GM21390 (cell line): ENCODE measurements at regions not wholly inside any gene's neighbourhood (a gene's known extent, or its start where the extent isn't known, plus 50 kb on each side); places are given as distances from the start of the nearest gene placed in this dataset.

Source experiments
- ATAC-seq: cut with Tn5 transposase; IDR thresholded peaks from one replicate; pipeline ENCODE4 v1.9.1; 2021; ENCODE audit not compliant: unreplicated experiment

DNA sequence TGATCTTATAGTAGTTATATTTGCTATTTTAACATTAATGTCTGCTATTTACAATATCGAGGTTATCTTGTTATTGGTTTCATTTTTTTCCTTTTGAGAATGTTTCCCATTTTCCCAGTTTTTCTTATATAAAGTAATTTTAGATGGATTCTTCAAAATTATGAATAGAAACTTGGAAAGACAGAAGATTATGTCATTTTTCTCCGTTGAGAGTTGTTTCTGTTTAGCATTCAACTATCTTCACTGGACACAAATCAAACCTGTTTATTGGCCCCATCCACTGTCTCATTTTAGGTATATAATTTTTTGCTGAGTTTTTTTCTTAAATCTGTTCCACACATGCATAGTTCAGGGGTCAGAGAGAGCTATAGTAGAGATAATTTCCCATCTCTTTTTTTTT is 1430.9 kb upstream of the MIR17HG start:
- ATAC-seq, result no peak

GRCh38 chr13:89920461-89920860 is 1427.0 kb upstream of the MIR17HG start:
- no peak for ATAC-seq

GRCh38 chr13:89923052-89923451 is 1424.4 kb upstream of the MIR17HG start:
- ATAC-seq, result no peak

DNA sequence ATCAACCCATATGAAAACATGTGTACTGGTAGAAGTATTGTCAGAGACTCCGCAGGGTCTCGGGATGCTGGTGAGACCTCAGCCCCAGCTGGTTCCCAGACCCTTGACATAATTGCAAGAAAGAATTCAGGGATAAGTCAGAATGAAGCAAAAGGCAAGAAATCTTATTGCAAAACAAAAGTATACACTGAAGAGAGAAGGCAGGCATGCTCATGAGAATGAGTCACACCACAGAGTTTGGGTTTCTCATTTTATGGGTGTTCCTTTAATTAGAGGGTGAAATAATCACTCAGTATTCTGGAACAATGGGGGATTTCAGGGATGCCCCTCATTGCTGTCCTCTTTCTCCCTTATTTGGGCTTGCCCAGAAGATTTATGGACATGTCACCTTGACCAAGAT is 1423.8 kb upstream of the MIR17HG start:
- ATAC-seq, result no peak

GRCh38 chr13:89925107-89925506 is 1422.4 kb upstream of the MIR17HG start:
- no peak for ATAC-seq

- no peak for ATAC-seq
Measured at GRCh38 chr13:89930861-89931260, 1416.6 kb upstream of the MIR17HG start.

DNA sequence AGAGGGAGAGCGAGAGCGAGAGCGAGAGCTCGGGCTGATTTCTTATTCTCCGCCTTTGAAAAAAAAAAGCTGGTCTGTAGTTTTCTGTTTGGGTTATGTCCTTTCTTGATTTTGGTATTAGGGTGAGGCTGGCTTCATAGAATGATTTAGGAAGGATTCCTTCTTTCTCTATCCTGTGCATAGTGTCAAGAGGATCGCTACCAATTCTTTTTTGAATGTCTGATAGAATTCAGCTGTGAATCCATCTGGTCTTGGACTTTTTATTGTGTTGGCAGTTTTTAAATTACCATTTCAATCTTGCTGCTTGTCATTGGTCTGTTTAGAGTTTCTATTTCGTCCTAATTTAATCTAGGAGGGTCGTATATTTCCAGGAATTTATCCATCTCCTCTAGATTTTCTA is 1414.6 kb upstream of the MIR17HG start:
- ATAC-seq, result no peak

DNA sequence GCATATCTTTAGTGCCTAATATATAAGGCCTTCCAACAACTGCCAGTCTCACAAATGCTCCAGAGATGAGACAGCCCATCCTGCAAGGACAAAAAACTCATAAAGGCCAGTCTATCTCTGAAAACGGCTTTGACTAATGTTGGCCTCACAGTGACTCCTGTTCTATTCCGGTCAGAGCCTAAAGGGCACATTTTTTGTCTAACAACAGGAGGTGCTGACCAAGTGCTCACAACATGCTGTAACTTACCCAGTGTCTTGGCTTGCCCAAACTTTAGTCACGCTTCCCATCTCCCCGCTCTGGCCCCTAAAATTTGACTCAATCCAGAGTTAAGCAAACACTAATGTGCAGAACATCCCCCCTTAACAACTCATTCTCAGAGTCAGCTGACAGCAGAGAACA is 1411.2 kb upstream of the MIR17HG start:
- no peak for ATAC-seq

DNA sequence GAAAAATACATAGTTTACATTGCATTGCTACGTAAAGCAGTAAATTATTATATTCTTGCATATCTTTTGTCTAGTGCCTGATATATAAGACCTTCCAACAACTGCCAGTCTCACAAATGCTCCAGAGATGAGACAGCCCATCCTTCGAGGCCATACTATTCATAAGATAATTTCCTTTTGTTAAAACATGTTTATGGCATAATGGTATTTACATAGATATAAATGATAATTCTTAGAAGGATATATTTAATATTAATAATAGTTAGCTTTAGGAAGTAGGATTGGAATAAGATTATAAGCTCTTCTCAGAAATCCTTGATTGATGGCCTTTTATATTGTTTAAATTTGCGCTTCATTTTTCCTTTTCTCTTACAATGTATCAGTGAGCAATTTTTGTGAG is 1410.1 kb upstream of the MIR17HG start:
- ATAC-seq, result no peak

- no peak for ATAC-seq
Measured at GRCh38 chr13:89940383-89940782, 1407.1 kb upstream of the MIR17HG start.

- ATAC-seq, result no peak
Measured at GRCh38 chr13:89943139-89943538, 1404.3 kb upstream of the MIR17HG start.

DNA sequence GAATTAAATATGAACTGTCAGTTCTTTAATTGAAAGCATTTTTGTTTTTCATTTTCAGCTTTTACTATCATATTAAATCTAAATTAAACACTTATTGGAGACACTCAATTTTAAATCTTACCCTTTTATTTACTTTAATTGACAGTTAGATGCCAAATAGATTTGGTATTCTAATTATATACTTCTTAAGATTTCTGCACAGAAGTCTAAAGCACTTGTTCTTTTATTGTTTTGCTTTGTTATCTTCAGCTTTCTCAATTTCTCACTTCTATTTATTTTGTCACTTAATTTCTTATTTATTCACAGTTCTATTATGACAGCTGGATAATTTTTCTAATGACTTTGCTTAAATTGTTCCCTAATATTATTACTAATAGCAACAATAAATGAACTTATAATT is 1397.3 kb upstream of the MIR17HG start:
- ATAC-seq, result no peak

DNA sequence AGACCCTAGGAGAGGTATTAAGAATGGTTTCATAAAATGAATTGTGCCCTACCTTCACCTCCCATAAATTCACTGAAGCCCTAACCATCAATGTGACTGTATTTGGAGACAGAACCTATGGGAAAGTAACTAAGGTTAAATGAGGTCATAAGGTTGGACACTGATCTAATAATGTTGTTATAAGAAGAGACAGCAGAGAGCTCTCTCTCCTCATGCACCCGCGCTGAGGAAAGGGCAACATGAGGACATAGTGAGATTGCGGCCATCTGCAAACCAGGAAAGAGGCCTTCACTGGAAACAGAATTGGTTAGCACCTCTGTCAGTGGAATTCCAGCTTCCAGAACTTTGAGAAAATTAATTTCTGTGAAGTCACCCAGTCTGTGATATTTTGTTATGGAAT is 1396.1 kb upstream of the MIR17HG start:
- no peak for ATAC-seq

DNA sequence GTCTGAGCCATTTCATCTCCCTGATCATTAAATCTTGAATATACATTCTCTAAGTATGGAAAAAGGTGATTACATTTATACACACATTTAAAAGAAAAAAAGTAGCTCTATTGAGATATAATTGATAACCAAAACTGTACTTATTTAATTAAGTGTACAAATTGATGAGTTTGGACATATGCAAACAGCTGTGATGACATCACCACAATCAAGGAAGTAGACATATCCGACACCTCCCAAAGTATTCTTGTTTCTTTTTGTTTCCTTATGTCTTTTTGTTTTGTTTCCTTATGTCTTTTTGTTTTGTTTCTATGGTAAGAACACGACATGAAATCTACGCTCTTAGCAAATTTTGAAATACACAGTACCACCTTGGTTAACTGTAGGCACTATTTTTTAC is 1393.9 kb upstream of the MIR17HG start:
- ATAC-seq, result no peak

GRCh38 chr13:89955773-89956172 is 1391.7 kb upstream of the MIR17HG start:
- no peak for ATAC-seq

DNA sequence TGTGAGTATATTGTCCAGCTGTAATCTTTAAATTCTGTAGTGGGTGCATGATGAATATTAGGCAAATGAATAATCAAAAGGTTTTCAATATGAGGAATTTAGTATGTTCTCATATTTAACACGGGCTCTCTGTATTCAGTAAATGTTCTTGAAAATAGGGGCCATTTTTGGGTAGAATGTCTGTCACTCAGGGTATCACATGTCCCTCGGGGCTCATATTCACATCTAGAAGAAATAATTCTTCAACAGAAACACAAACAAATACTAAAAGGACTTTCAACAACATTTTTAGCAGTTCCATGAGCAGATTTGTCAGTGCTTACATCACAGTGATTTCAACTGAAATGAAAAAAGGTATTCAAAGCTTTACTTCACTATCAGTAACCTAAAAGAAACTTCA is 1388.4 kb upstream of the MIR17HG start:
- ATAC-seq, result no peak

DNA sequence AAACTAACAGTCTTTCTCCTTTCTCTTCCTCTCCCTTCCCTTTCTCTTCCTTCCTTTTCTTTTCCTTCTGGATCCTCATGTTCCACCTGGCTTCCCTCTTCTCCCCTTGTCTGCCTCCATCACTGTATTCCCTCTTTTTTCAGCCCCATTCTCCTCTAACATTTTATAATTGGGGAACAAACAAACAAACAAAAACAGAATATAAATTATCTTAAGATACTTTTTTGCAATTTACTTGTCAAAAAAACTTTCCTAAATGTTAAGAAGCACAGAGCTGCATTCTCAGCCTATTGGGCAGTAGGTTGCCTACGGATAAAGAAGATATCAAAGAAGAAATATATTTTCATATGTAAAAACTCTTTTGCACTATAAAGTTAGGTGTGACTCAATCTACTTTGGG is 1382.2 kb upstream of the MIR17HG start:
- no peak for ATAC-seq

DNA sequence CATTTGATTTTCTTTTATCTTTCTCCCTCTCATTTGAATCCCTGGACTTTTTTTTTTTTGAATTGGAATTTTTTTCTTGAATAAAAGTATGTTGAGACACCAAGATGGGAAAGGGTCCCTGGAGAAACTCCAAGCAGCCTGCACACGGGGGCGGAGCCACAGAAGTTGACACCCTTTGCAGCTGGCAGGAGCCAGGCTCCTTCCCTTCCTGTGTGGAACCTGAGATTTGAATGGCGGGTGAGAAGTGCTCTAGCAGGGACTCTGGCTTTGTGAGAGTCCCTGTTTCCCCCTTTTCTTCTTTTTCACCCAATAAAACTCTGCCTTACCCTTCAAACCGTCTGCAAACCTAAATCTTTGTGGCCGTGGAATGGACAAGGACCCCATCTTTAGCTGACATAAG is 1381.0 kb upstream of the MIR17HG start:
- ATAC-seq, result no peak

- no peak for ATAC-seq
Measured at GRCh38 chr13:89967701-89968100, 1379.8 kb upstream of the MIR17HG start.

GRCh38 chr13:89968470-89968869 is 1379.0 kb upstream of the MIR17HG start:
- no peak for ATAC-seq

DNA sequence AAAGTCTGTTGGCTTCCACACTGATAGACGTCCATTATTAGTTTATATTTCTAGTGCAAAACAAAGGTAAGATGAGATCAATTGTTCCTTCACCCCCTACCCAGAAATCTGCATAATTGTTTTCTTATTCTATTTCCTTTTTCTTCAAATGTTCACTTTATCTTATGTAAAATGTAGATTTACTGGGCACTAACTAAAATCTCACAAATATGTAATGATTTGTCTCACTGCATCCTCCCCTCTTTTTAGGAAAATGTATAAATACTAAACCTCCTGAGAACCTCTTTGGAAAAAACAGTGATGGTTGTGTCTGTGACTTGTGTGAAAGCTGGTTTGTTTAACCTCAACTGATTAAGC is 1377.2 kb upstream of the MIR17HG start:
- no peak for ATAC-seq

DNA sequence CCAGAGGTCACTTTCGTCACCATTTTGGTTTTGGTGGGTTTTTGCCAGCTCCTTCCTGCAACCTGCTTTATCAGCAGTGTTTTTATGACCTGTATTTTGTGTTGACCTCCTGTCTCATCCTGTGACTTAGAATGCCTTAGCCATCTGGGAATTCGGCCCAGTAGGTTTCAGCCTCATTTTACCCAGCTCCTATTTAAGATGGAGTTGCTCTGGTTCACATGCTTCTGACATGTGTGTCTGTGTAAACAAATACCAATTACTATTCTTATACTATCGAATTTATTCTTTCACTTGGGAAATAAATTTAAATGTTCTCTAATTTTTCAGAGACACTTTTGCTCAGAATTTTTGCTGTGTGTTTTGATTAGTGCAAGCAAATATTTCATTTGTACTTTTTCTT is 1370.3 kb upstream of the MIR17HG start:
- ATAC-seq, result no peak

GRCh38 chr13:89980896-89981295 is 1366.6 kb upstream of the MIR17HG start:
- ATAC-seq, result no peak

DNA sequence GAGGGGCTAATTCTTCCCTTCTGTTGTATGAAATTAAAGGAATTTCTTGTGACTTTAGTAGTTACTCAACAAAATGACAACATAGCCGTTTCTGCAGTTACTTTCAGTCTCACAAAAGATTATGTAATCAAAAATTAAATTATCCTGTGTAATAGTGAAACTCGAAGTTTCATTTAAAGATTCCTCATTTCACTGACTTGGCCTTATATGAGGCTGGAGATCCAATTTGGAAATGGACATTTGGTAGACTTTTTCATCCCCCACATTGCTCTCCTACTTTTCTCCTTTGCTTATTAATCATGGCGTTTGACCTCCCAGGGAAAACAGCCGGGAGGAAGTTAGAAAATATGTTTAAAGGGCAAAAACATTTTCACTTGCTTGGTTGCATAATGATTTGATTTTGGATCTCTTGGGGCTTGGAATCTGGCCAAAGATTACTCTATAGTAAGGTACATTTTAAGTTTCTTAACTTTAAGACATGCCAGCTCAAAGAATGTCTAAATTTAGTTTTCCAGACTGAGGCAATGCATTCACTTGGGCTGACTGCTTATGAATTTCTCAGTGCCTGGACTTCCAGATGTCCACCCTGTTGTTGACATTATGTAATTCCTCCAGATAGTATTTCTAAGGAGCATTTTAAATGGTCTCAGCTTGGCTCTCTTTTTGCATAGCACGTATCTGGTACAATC is 1364.9 kb upstream of the MIR17HG start:
- ATAC-seq, result no peak
